HepG2 (cell line): ENCODE measurements at regions not wholly inside any gene's neighbourhood (a gene's known extent, or its start where the extent isn't known, plus 50 kb on each side); places are given as distances from the start of the nearest gene placed in this dataset.

Experiments used
- ATAC-seq: fragments of 200-7000 bp; cut with Tn5 transposase; 3 replicates; pipeline ENCODE4 v1.9.1; 2020; ENCODE audit warnings: mild to moderate bottlenecking, moderate library complexity
- BruUV-seq: library from RNA; stranded (reverse); fragments of 400-500 nt; replicated peaks from 2 replicates; lab custom pipeline; 2021; lab: Mats Ljungman, UMichigan
- CTCF ChIA-PET: fragments of 300-600 bp; formaldehyde crosslinking; extraction: SDS; loops from one replicate; lab custom pipeline; 2021; ENCODE audit warnings: low total read pairs, inconsistent platforms, low intra/inter-chr PET ratio; lab: Yijun Ruan, JAX
- POLR2A ChIA-PET: fragments of 350-600 bp; sonication (Branson Sonifier 250); formaldehyde crosslinking; loops from one replicate; lab custom pipeline; 2020; ENCODE audit warnings: antibody characterized with exemption, inconsistent platforms; lab: Yijun Ruan, JAX
- DNase-seq: peaks from one replicate; pipeline ENCODE4 v3.0.0-alpha.2; 2015; ENCODE audit warnings: low spot score
- FAIRE-seq: peaks from 3 replicates; lab custom pipeline; 2011; peaks lifted over from hg19 to GRCh38; lab: Jason Lieb, UNC
- H2AFZ ChIP-seq: one replicate; pipeline ENCODE4 v1.6.1; 2011; ENCODE audit warnings: low read length, inconsistent platforms
- H3K27ac ChIP-seq: fragments of 300-600 bp; 3 replicates; pipeline ENCODE4 v1.8.0; 2011; ENCODE audit warnings: mixed run types, mild to moderate bottlenecking, mixed read lengths, low read length, inconsistent platforms; ENCODE audit not compliant: insufficient read depth; ENCODE audit errors: extremely low read length
- H3K27me3 ChIP-seq, 2 experiments: fragments of 200-600 bp in 1 of 2; 2 replicates in 1 of 2; 3 replicates in 1 of 2; pipeline versions ENCODE4 v1.6.0 to v1.8.0; 2011; ENCODE audit warnings: low read length in 2 of 2, mild to moderate bottlenecking in 2 of 2, moderate library complexity in 2 of 2, inconsistent platforms in 1 of 2; ENCODE audit not compliant: insufficient read depth in 2 of 2, control insufficient read depth in 1 of 2
- H3K36me3 ChIP-seq, 2 experiments: fragments of 200-600 bp in 1 of 2; replicated peaks in 1 of 2; 2 replicates in 1 of 2; 3 replicates in 1 of 2; pipeline versions ENCODE4 v1.5.1 to v1.8.0; 2011; ENCODE audit warnings: low read length in 2 of 2, inconsistent platforms in 1 of 2; ENCODE audit not compliant: insufficient read depth in 2 of 2, control insufficient read depth in 1 of 2
- H3K4me1 ChIP-seq: 2 replicates; pipeline ENCODE4 v1.5.1; 2012; ENCODE audit warnings: low read length, inconsistent platforms; ENCODE audit not compliant: insufficient read depth
- H3K4me2 ChIP-seq: 2 replicates; pipeline ENCODE4 v1.6.0; 2011; ENCODE audit warnings: low read depth, low read length, inconsistent platforms
- H3K4me3 ChIP-seq, 3 experiments: fragments of 200-600 bp in 1 of 3; sonication (generic), shearing (Covaris generic) in 1 of 3; replicated peaks in 1 of 3; 2 replicates each; pipeline ENCODE4 v1.5.1; 2011 to 2016; ENCODE audit warnings: low read length in 3 of 3, inconsistent platforms in 2 of 3, low read depth in 2 of 3, mild to moderate bottlenecking in 2 of 3, control low read depth in 1 of 3, mixed read lengths in 1 of 3; ENCODE audit not compliant: insufficient read depth in 1 of 3
- H3K79me2 ChIP-seq: one replicate; pipeline ENCODE4 v1.6.1; 2011; ENCODE audit warnings: low read length, inconsistent platforms; ENCODE audit not compliant: insufficient read depth
- H3K9ac ChIP-seq: 2 replicates; pipeline ENCODE4 v1.6.0; 2011; ENCODE audit warnings: mild to moderate bottlenecking, low read depth, low read length, inconsistent platforms; ENCODE audit not compliant: insufficient read depth
- H3K9me3 ChIP-seq: 2 replicates; pipeline ENCODE4 v1.5.1; 2012; ENCODE audit warnings: mild to moderate bottlenecking, low read length
- H4K20me1 ChIP-seq: 2 replicates; pipeline ENCODE4 v1.6.0; 2011; ENCODE audit warnings: inconsistent platforms, mild to moderate bottlenecking, low read length, moderate library complexity; ENCODE audit not compliant: insufficient read depth
- ARNT2 ChIP-seq: sonication (generic); formaldehyde crosslinking; IDR thresholded peaks from 2 replicates; pipeline ENCODE4 v1.8.0; 2022; ENCODE audit warnings: mild to moderate bottlenecking, low read depth, missing genetic modification reagents, moderate library complexity
- ATF7 ChIP-seq, 2 experiments: fragments of 450-650 bp in 1 of 2; sonication (generic) in 1 of 2; formaldehyde crosslinking in 1 of 2; IDR thresholded peaks; 2 replicates each; pipeline versions ENCODE4 v1.4.0 to v1.6.1; 2016 to 2020; ENCODE audit warnings: antibody characterized with exemption in 1 of 2, mild to moderate bottlenecking in 1 of 2, missing genetic modification reagents in 1 of 2
- CEBPG ChIP-seq: IDR thresholded peaks from 2 replicates; pipeline ENCODE4 v1.6.1; 2016
- HMGA1 ChIP-seq: sonication (generic); formaldehyde crosslinking; conservative IDR thresholded peaks from 2 replicates; pipeline ENCODE4 v1.4.0; 2020; ENCODE audit warnings: missing genetic modification reagents
- NPAS2 ChIP-seq: sonication (generic); formaldehyde crosslinking; IDR thresholded peaks from 2 replicates; pipeline ENCODE4 v1.8.0; 2022; ENCODE audit warnings: mild to moderate bottlenecking, missing genetic modification reagents, borderline replicate concordance
- RXRA ChIP-seq: sonication (generic); formaldehyde crosslinking; IDR thresholded peaks from 2 replicates; pipeline ENCODE4 v1.5.1; 2020; ENCODE audit warnings: missing genetic modification reagents
- SRF ChIP-seq: IDR thresholded peaks from 2 replicates; pipeline ENCODE4 v1.6.1; 2011; ENCODE audit warnings: mild to moderate bottlenecking, low read depth, low read length, moderate library complexity
- TP53 ChIP-seq: sonication (generic); formaldehyde crosslinking; conservative IDR thresholded peaks from 2 replicates; pipeline ENCODE4 v1.4.0; 2020; ENCODE audit warnings: missing genetic modification reagents
- ZNF17 ChIP-seq: sonication (generic); formaldehyde crosslinking; IDR thresholded peaks from 2 replicates; pipeline ENCODE4 v1.5.0; 2020; ENCODE audit warnings: mild to moderate bottlenecking, missing genetic modification reagents
- ZNF232 ChIP-seq: sonication (generic); formaldehyde crosslinking; IDR thresholded peaks from 2 replicates; pipeline ENCODE4 v1.4.0; 2020; ENCODE audit warnings: missing genetic modification reagents, borderline replicate concordance
- ZNF318 ChIP-seq: sonication (generic); formaldehyde crosslinking; IDR thresholded peaks from 2 replicates; pipeline ENCODE4 v1.4.0; 2020; ENCODE audit warnings: mild to moderate bottlenecking, missing genetic modification reagents
- ZNF383 ChIP-seq: sonication (generic); formaldehyde crosslinking; IDR thresholded peaks from 2 replicates; pipeline ENCODE4 v1.4.0; 2020; ENCODE audit warnings: missing genetic modification reagents, mild to moderate bottlenecking, borderline replicate concordance
- ZNF883 ChIP-seq: sonication (generic); formaldehyde crosslinking; IDR thresholded peaks from 2 replicates; pipeline ENCODE4 v1.5.1; 2020; ENCODE audit warnings: mild to moderate bottlenecking, missing genetic modification reagents; ENCODE audit errors: not compliant biosample characterization
- WGBS: methylation state at CpG from one replicate; pipeline ENCODE4 v1.1.6; 2017; ENCODE audit warnings: low lambda C conversion rate; 5-methylcytosine and 5-hydroxymethylcytosine counted together
- in situ Hi-C: cut with HindIII; loops from 2 replicates; pipeline ENCODE4 v1.10.0; 2017; ENCODE audit warnings: low pct_unique_long_range_greater_than_20kb; ENCODE audit not compliant: extremely low pct_ligation_motif_present
- intact Hi-C: fragments of 100-400 bp; cut with micrococcal nuclease; formaldehyde crosslinking; loops from one replicate; pipeline ENCODE4 v1.10.0; 2022; ENCODE audit not compliant: unreplicated experiment
- TF ChIP-seq, protein P1 (sequence below): sonication (generic); formaldehyde crosslinking; IDR thresholded peaks from 2 replicates; pipeline ENCODE4 v1.5.0; 2020; ENCODE audit warnings: mild to moderate bottlenecking, missing genetic modification reagents

- H3K27ac ChIP-seq, result no peak overlapping the region
- POLR2A ChIA-PET, result no interaction called here
- H3K4me3 ChIP-seq, result no peak overlapping the region
- ATAC-seq (peak; percentile 80), DNase-seq (peak; percentile 13), FAIRE-seq (no peak)
- H3K9ac ChIP-seq, result no peak overlapping the region
- H3K27me3 ChIP-seq, result no peaks in the 10 kb centered on the region; a peak in 2 of 5 replicates
- in situ Hi-C loops, result loop anchor here (25.0 kb wide), 1 partner anchor 680 kb away; the partner anchor contains the start of gene DDX1
- BruUV-seq, result no TSS peak
- H3K4me1 ChIP-seq, result no peaks in the 10 kb centered on the region
- no peaks in the 10 kb centered on the region for H3K9me3 ChIP-seq
- CTCF ChIA-PET, result no interaction called here
- H3K79me2 ChIP-seq, result no peaks in the 10 kb centered on the region
- no peaks in the 10 kb centered on the region for H3K36me3 ChIP-seq
- no peak overlapping the region for H3K4me2 ChIP-seq
- H4K20me1 ChIP-seq, result no peaks in the 10 kb centered on the region
- intact Hi-C loops, result loop anchor here (10.0 kb wide), 2 partner anchors 248 to 272 kb away; partner anchors contain the start of gene LRATD1
- no peak overlapping the region for H2AFZ ChIP-seq
- 36% methylated on average over 8 of the region's 8 CpGs for WGBS
- TF ChIP-seq ATF7 (IDR thresholded peaks at IDR 0.05) (no peak), ATF7 (CRISPR knock-in tag; IDR thresholded peaks at IDR 0.05) (no peak), CEBPG (0 out of 2 replicates have a peak, but pooled peaks have one; percentile 19), TP53 (no peak), RXRA (CRISPR knock-in tag) (no peak), ARNT2 (CRISPR knock-in tag) (no peak), HMGA1 (CRISPR knock-in tag) (no peak), ZNF383 (CRISPR knock-in tag) (no peak), ZNF232 (CRISPR knock-in tag) (no peak), ZNF883 (CRISPR knock-in tag) (no peak), SRF (no peak), ZNF318 (no peak), ZNF17 (CRISPR knock-in tag) (no peak), NPAS2 (no peak)
- TF ChIP-seq, protein P1, sequence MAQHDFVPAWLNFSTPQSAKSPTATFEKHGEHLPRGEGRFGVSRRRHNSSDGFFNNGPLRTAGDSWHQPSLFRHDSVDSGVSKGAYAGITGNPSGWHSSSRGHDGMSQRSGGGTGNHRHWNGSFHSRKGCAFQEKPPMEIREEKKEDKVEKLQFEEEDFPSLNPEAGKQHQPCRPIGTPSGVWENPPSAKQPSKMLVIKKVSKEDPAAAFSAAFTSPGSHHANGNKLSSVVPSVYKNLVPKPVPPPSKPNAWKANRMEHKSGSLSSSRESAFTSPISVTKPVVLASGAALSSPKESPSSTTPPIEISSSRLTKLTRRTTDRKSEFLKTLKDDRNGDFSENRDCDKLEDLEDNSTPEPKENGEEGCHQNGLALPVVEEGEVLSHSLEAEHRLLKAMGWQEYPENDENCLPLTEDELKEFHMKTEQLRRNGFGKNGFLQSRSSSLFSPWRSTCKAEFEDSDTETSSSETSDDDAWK (CRISPR knock-in tag), result no peak
Observed at GRCh38 chr2:14907014-14907612, 274.6 kb downstream of the LRATD1 start.
